ENCODE measurements at regions not wholly inside any gene's neighbourhood (a gene's known extent, or its start where the extent isn't known, plus 50 kb on each side); places are given as distances from the start of the nearest gene placed in this dataset.

GRCh38 chr1:193634876-193635275 lies 448.5 kb upstream of the B3GALT2 start:
- ATAC-seq (no peak), DNase-seq (ENCODE audit: low read depth, low spot score) (no peak)
- BruUV-seq (replicated peaks): no TSS peak
- H3K27me3 ChIP-seq (ENCODE audit: insufficient read depth, low read length): no peaks in the 10 kb centered on the region
- no peak overlapping the region for H3K4me3 ChIP-seq (replicated peaks in 1 of 2; ENCODE audit: low read depth in 1 of 2, low read length in 2 of 2)
- ChIA-PET RAD21 (ENCODE audit: low non-redundant PET in 1 of 2, low total read pairs in 2 of 2, uncharacterized antibody in 2 of 2, unreplicated experiment in 2 of 2) (no interaction called here), CTCF (no interaction called here), POLR2A (no interaction called here)
- TF ChIP-seq MAX (IDR thresholded peaks at IDR 0.05) (no peak), SP1 (IDR thresholded peaks at IDR 0.05; ENCODE audit: low read depth) (no peak), CEBPB (IDR thresholded peaks at IDR 0.05; ENCODE audit: low read depth) (no peak), ZBTB33 (IDR thresholded peaks at IDR 0.05; ENCODE audit: extremely low read depth, insufficient replicate concordance, low read length) (no peak), FOSL1 (IDR thresholded peaks at IDR 0.05; ENCODE audit: low read depth) (no peak), EZH2 (IDR thresholded peaks at IDR 0.05) (no peak), TCF7L2 (IDR thresholded peaks at IDR 0.05; ENCODE audit: borderline replicate concordance, extremely low read depth, insufficient read depth, insufficient read length) (no peak), POLR2A (IDR thresholded peaks at IDR 0.05; ENCODE audit: borderline replicate concordance, extremely low read depth, insufficient read depth, insufficient read length) (no peak), CTCF (IDR thresholded peaks at IDR 0.05 in 2 of 3, conservative IDR thresholded peaks at IDR 0.05 in 1 of 3; ENCODE audit: borderline replicate concordance in 1 of 3, insufficient read depth in 1 of 3, low read depth in 2 of 3, low read length in 2 of 3) (no peak), ATF3 (IDR thresholded peaks at IDR 0.05) (no peak), ELF1 (IDR thresholded peaks at IDR 0.05; ENCODE audit: borderline replicate concordance, low read depth) (no peak), POLR2AphosphoS5 (IDR thresholded peaks at IDR 0.05; ENCODE audit: low read depth, low read length) (no peak), YY1 (IDR thresholded peaks at IDR 0.05; ENCODE audit: extremely low read depth, insufficient replicate concordance, low read depth, low read length) (no peak), EGR1 (IDR thresholded peaks at IDR 0.05; ENCODE audit: low read depth) (no peak), SIN3A (IDR thresholded peaks at IDR 0.05; ENCODE audit: low read depth) (no peak), SRF (IDR thresholded peaks at IDR 0.05; ENCODE audit: low read depth) (no peak), ZNF274 (IDR thresholded peaks at IDR 0.05; ENCODE audit: low read depth, low read length) (no peak), REST (IDR thresholded peaks at IDR 0.05; ENCODE audit: low read depth) (no peak)
- H3K27ac ChIP-seq (ENCODE audit: low read depth, low read length): no peak overlapping the region
- no peaks in the 10 kb centered on the region for H3K4me1 ChIP-seq (ENCODE audit: control insufficient read depth in 1 of 2, insufficient read depth in 2 of 2, low read length in 2 of 2)
- H4K20me1 ChIP-seq (ENCODE audit: insufficient read depth): no peaks in the 10 kb centered on the region
- H3K9me3 ChIP-seq (ENCODE audit: control insufficient read depth in 1 of 2, insufficient read depth in 1 of 2, low read depth in 1 of 2, low read length in 2 of 2): no peaks in the 10 kb centered on the region
- no peaks in the 10 kb centered on the region for H3K79me2 ChIP-seq (ENCODE audit: insufficient read depth, low read length)
- no peak overlapping the region for H2AFZ ChIP-seq (ENCODE audit: low read depth, low read length, poor library complexity, severe bottlenecking)
- H3K36me3 ChIP-seq (ENCODE audit: control insufficient read depth in 1 of 2, insufficient read depth in 2 of 2, low read length in 2 of 2): no peaks in the 10 kb centered on the region
- H3K9me2 ChIP-seq (ENCODE audit: insufficient read depth): no peaks in the 10 kb centered on the region
- no peak overlapping the region for H3K9ac ChIP-seq (ENCODE audit: low read length)
- H3K4me2 ChIP-seq (ENCODE audit: low read length): no peak overlapping the region
- intact Hi-C loops (cut with micrococcal nuclease): no loop called here

All from HCT116 (cell line).